ENCODE measurements at regions not wholly inside any gene's neighbourhood (a gene's known extent, or its start where the extent isn't known, plus 50 kb on each side); places are given as distances from the start of the nearest gene placed in this dataset.

DNA sequence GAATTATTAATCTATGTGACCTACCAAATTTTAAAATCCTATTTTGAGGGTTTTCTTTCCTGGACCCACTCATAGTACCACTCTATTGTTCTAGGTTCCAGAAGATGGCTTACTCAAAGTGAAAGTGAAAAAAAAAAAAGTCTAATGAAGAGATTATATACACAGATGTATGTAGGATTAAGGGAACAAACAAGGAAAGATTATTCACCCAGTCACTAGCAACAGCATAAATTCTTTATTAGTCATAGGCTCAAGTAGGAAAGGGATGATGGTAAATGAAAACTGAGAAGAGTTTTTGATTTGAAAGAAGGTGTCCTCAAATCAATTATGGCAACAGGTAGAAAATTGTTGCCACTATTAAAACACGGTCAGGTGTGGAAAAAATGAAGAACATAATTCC lies 923.7 kb downstream of the TBC1D32 start:
- H3K4me2 ChIP-seq (ENCODE audit: unreplicated experiment), result no peak overlapping the region
- in situ Hi-C loops (cut with MboI), result no loop called here
- no peak overlapping the region for H2AFZ ChIP-seq
- no peak overlapping the region for H3K4me3 ChIP-seq
- H3F3A ChIP-seq (ENCODE audit: insufficient read depth), result no peaks in the 10 kb centered on the region
- H3K9ac ChIP-seq, result no peak overlapping the region
- no peaks in the 10 kb centered on the region for H3K9me3 ChIP-seq (ENCODE audit: low read depth)
- no peaks in the 10 kb centered on the region for H3K4me1 ChIP-seq (ENCODE audit: insufficient read depth)
- DNase-seq, result no peak
- H3K79me2 ChIP-seq (ENCODE audit: insufficient read depth), result no peaks in the 10 kb centered on the region
- no peaks in the 10 kb centered on the region for H3K36me3 ChIP-seq (ENCODE audit: low read depth)
- no peak overlapping the region for H3K27ac ChIP-seq
- H4K20me1 ChIP-seq (ENCODE audit: insufficient read depth), result no peaks in the 10 kb centered on the region
- TF ChIP-seq EZH2phosphoT487 (IDR thresholded peaks at IDR 0.05; ENCODE audit: insufficient read depth, low read depth) (no peak), EZH2 (IDR thresholded peaks at IDR 0.05; ENCODE audit: insufficient read depth, poor library complexity, severe bottlenecking) (no peak)
- H3K9me2 ChIP-seq (ENCODE audit: insufficient read depth), result no peaks in the 10 kb centered on the region
- H3K27me3 ChIP-seq (replicated peaks; ENCODE audit: insufficient read depth), result no peaks in the 10 kb centered on the region
- 23 to 33% methylated on average over 1 of the region's 1 CpG for WGBS, 2 experiments (ENCODE audit: low coverage in 1 of 2, low lambda C conversion rate in 2 of 2, missing lambda C conversion rate in 2 of 2)

DNA sequence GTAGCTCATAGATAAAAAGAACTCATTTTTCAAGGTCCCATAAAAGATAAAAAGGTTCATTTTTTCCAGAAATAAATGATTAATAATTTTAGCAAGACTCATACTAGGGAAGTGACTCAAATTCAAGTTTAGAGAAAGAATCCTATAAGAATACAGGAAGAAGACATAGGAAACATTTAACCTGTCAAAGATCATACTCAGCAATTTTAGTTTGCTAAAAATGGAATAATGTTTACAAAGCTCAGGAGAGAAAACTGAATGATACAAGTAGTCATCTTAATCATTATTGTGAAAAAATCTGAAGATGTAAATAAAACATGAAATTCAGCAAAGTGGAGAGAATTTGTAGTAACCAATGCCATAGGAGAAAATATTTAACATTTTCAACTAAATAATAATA lies 926.6 kb downstream of the TBC1D32 start:
- no peaks in the 10 kb centered on the region for H3K4me1 ChIP-seq (ENCODE audit: insufficient read depth)
- TF ChIP-seq EZH2 (IDR thresholded peaks at IDR 0.05; ENCODE audit: insufficient read depth, poor library complexity, severe bottlenecking) (no peak), EZH2phosphoT487 (IDR thresholded peaks at IDR 0.05; ENCODE audit: insufficient read depth, low read depth) (no peak)
- no peaks in the 10 kb centered on the region for H3K9me2 ChIP-seq (ENCODE audit: insufficient read depth)

DNA sequence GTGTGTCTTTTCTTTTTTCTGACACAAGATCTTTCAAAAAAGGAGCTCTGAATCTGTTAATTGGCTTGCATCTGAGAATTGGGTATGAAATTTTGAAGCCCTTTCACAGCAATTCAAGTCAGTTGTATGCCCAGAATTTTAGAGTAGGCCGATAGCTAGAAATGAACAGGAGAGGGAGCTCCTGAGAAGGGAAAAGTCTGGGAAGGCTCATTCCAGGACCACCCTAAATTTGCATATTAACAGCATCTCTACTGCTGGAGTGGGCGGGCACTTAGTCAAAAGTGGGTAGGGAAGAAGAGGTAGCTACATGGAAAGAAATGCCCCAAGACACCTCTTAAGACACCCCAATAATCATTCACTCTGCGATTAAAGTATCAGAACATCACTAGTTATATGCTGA lies 928.3 kb downstream of the TBC1D32 start:
- Histone ChIP-seq H3K27me3 (replicated peaks; ENCODE audit: insufficient read depth) (no peaks in the 10 kb centered on the region), H3K9me3 (ENCODE audit: low read depth) (no peaks in the 10 kb centered on the region), H3K4me1 (ENCODE audit: insufficient read depth) (no peaks in the 10 kb centered on the region), H3K4me2 (ENCODE audit: unreplicated experiment) (no peak overlapping the region), H3K4me3 (no peak overlapping the region), H3K36me3 (ENCODE audit: low read depth) (no peaks in the 10 kb centered on the region), H3K79me2 (ENCODE audit: insufficient read depth) (no peaks in the 10 kb centered on the region), H3K27ac (no peak overlapping the region), H2AFZ (no peak overlapping the region), H4K20me1 (ENCODE audit: insufficient read depth) (no peaks in the 10 kb centered on the region), H3K9me2 (ENCODE audit: insufficient read depth) (no peaks in the 10 kb centered on the region), H3F3A (ENCODE audit: insufficient read depth) (no peaks in the 10 kb centered on the region), H3K9ac (no peak overlapping the region)
- 57% methylated on average over 3 of the region's 3 CpGs for WGBS, 2 experiments (ENCODE audit: low coverage in 1 of 2, low lambda C conversion rate in 2 of 2, missing lambda C conversion rate in 2 of 2)
- TF ChIP-seq EZH2phosphoT487 (IDR thresholded peaks at IDR 0.05; ENCODE audit: insufficient read depth, low read depth), result no peak
- in situ Hi-C loops (cut with MboI), result no loop called here
- no peak for DNase-seq

More for the DNA sequence above, 926.6 kb downstream of the TBC1D32 start:
- no peaks in the 10 kb centered on the region for H3K27me3 ChIP-seq (replicated peaks; ENCODE audit: insufficient read depth)
- no peak overlapping the region for H3K27ac ChIP-seq
- in situ Hi-C loops (cut with MboI), result no loop called here
- no peaks in the 10 kb centered on the region for H4K20me1 ChIP-seq (ENCODE audit: insufficient read depth)
- no peaks in the 10 kb centered on the region for H3K36me3 ChIP-seq (ENCODE audit: low read depth)
- no peak for DNase-seq
- H3K4me3 ChIP-seq, result no peak overlapping the region
- no peak overlapping the region for H3K9ac ChIP-seq
- H3K4me2 ChIP-seq (ENCODE audit: unreplicated experiment), result no peak overlapping the region
- no peaks in the 10 kb centered on the region for H3K79me2 ChIP-seq (ENCODE audit: insufficient read depth)
- no peak overlapping the region for H2AFZ ChIP-seq
- no peaks in the 10 kb centered on the region for H3K9me3 ChIP-seq (ENCODE audit: low read depth)
- no peaks in the 10 kb centered on the region for H3F3A ChIP-seq (ENCODE audit: insufficient read depth)

DNA sequence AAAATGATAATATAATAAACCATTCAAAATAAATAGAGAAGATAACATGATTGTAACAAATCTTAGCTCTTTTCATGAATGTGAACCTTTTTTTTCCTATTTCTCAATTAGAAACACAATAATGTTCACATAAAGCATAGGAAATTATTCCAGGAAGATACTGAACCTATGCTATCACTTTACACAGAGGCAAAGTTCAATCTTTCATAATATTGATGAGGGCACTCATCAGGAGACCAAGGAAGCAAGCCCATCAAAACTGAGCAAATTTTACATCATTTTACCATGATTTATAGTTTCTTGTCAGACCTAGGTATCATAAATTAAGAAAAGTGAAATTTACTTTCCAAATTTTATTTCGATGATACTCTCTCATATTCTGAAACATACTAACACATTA lies 938.5 kb downstream of the TBC1D32 start:
- DNase-seq, result no peak
- Histone ChIP-seq H3K4me2 (ENCODE audit: unreplicated experiment) (no peak overlapping the region), H3K27me3 (replicated peaks; ENCODE audit: insufficient read depth) (no peaks in the 10 kb centered on the region), H3K36me3 (ENCODE audit: low read depth) (no peaks in the 10 kb centered on the region), H3K9me2 (ENCODE audit: insufficient read depth) (no peaks in the 10 kb centered on the region), H3K9ac (no peak overlapping the region), H2AFZ (no peak overlapping the region), H3K27ac (no peak overlapping the region), H3K4me1 (ENCODE audit: insufficient read depth) (no peaks in the 10 kb centered on the region), H3K79me2 (ENCODE audit: insufficient read depth) (no peaks in the 10 kb centered on the region), H3K9me3 (ENCODE audit: low read depth) (no peaks in the 10 kb centered on the region), H3K4me3 (no peak overlapping the region), H4K20me1 (ENCODE audit: insufficient read depth) (no peaks in the 10 kb centered on the region), H3F3A (ENCODE audit: insufficient read depth) (no peaks in the 10 kb centered on the region)
- in situ Hi-C loops (cut with MboI), result no loop called here
- 28 to 31% methylated on average over 1 of the region's 1 CpG for WGBS, 2 experiments (ENCODE audit: low coverage in 1 of 2, low lambda C conversion rate in 2 of 2, missing lambda C conversion rate in 2 of 2)
- TF ChIP-seq EZH2phosphoT487 (IDR thresholded peaks at IDR 0.05; ENCODE audit: insufficient read depth, low read depth) (no peak), EZH2 (IDR thresholded peaks at IDR 0.05; ENCODE audit: insufficient read depth, poor library complexity, severe bottlenecking) (no peak)

DNA sequence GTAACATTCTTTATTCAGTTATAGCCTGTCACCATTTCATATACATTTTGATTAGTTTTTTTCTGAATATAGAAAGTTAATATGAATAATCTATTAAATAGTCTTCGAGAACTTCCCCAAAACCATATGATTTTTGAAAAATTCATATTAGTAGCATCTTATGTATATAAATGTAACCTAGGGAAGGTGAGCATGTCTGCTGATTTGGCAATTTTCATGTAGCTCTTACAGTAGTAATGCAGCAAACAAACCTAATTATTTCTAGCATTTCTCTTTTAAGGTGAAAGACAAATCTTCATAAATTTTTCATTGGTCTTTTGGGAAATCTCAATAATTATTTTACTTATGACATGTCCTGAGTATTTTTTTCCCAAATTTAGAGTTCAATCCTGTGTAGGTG lies 939.0 kb downstream of the TBC1D32 start:
- H3K4me3 ChIP-seq, result no peak overlapping the region
- WGBS, 2 experiments (ENCODE audit: low coverage in 1 of 2, low lambda C conversion rate in 2 of 2, missing lambda C conversion rate in 2 of 2), result 21 to 22% methylated on average over 1 of the region's 1 CpG
- no peak overlapping the region for H3K27ac ChIP-seq
- H4K20me1 ChIP-seq (ENCODE audit: insufficient read depth), result no peaks in the 10 kb centered on the region
- no peaks in the 10 kb centered on the region for H3K36me3 ChIP-seq (ENCODE audit: low read depth)
- no peaks in the 10 kb centered on the region for H3K79me2 ChIP-seq (ENCODE audit: insufficient read depth)
- no peak for DNase-seq
- TF ChIP-seq EZH2 (IDR thresholded peaks at IDR 0.05; ENCODE audit: insufficient read depth, poor library complexity, severe bottlenecking) (no peak), EZH2phosphoT487 (IDR thresholded peaks at IDR 0.05; ENCODE audit: insufficient read depth, low read depth) (no peak)
- no peaks in the 10 kb centered on the region for H3K9me3 ChIP-seq (ENCODE audit: low read depth)
- no peaks in the 10 kb centered on the region for H3K27me3 ChIP-seq (replicated peaks; ENCODE audit: insufficient read depth)
- no peaks in the 10 kb centered on the region for H3K4me1 ChIP-seq (ENCODE audit: insufficient read depth)
- in situ Hi-C loops (cut with MboI), result no loop called here
- no peaks in the 10 kb centered on the region for H3K9me2 ChIP-seq (ENCODE audit: insufficient read depth)
- H3F3A ChIP-seq (ENCODE audit: insufficient read depth), result no peaks in the 10 kb centered on the region
- no peak overlapping the region for H3K9ac ChIP-seq
- H3K4me2 ChIP-seq (ENCODE audit: unreplicated experiment), result no peak overlapping the region
- H2AFZ ChIP-seq, result no peak overlapping the region
